Skeletal muscle satellite cell (primary cell): ENCODE measurements at regions not wholly inside any gene's neighbourhood (a gene's known extent, or its start where the extent isn't known, plus 50 kb on each side); places are given as distances from the start of the nearest gene placed in this dataset.

Source experiments
- H3K27me3 ChIP-seq: 2 replicates; pipeline ENCODE4 v1.7.0; 2013; ENCODE audit warnings: low read length; ENCODE audit not compliant: control insufficient read depth, insufficient read depth
- H3K36me3 ChIP-seq: 2 replicates; pipeline ENCODE4 v1.7.0; 2013; ENCODE audit warnings: mild to moderate bottlenecking, control low read depth, low read length; ENCODE audit not compliant: insufficient read depth
- H3K4me1 ChIP-seq: 2 replicates; pipeline ENCODE4 v1.7.0; 2013; ENCODE audit warnings: low read length; ENCODE audit not compliant: control insufficient read depth, insufficient read depth
- H3K4me2 ChIP-seq: 2 replicates; pipeline ENCODE4 v1.7.0; 2013; ENCODE audit warnings: mild to moderate bottlenecking, low read length
- H3K4me3 ChIP-seq: 2 replicates; pipeline ENCODE4 v1.7.0; 2013; ENCODE audit warnings: low read length
- H3K9ac ChIP-seq: 2 replicates; pipeline ENCODE4 v1.7.0; 2013; ENCODE audit warnings: mild to moderate bottlenecking, low read depth, low read length, moderate library complexity
- H3K9me3 ChIP-seq: replicated peaks from 2 replicates; pipeline ENCODE4 v1.7.0; 2013; ENCODE audit warnings: mild to moderate bottlenecking, control low read depth, low read length

GRCh38 chr1:82807563-82807962 is 1006.8 kb downstream of the ADGRL2 start:
- no peak overlapping the region for H3K4me2 ChIP-seq
- H3K4me3 ChIP-seq, result no peak overlapping the region
- no peaks in the 10 kb centered on the region for H3K27me3 ChIP-seq
- H3K36me3 ChIP-seq, result no peaks in the 10 kb centered on the region
- H3K9me3 ChIP-seq, result no peaks in the 10 kb centered on the region
- H3K9ac ChIP-seq, result no peak overlapping the region
- no peaks in the 10 kb centered on the region for H3K4me1 ChIP-seq

- no peak overlapping the region for H3K4me3 ChIP-seq
Observed at GRCh38 chr1:82806133-82806532, 1005.4 kb downstream of the ADGRL2 start.

GRCh38 chr1:82801176-82801575 is 1000.4 kb downstream of the ADGRL2 start:
- Histone ChIP-seq H3K4me3 (no peak overlapping the region), H3K4me2 (no peak overlapping the region), H3K9me3 (no peaks in the 10 kb centered on the region), H3K27me3 (no peaks in the 10 kb centered on the region), H3K4me1 (no peaks in the 10 kb centered on the region), H3K36me3 (no peaks in the 10 kb centered on the region), H3K9ac (no peak overlapping the region)

More at GRCh38 chr1:82806133-82806532, 1005.4 kb downstream of the ADGRL2 start:
- Histone ChIP-seq H3K9me3 (no peaks in the 10 kb centered on the region), H3K36me3 (no peaks in the 10 kb centered on the region), H3K9ac (no peak overlapping the region), H3K4me2 (no peak overlapping the region), H3K27me3 (no peaks in the 10 kb centered on the region), H3K4me1 (no peaks in the 10 kb centered on the region)

- no peak overlapping the region for H3K9ac ChIP-seq
- H3K4me2 ChIP-seq, result no peak overlapping the region
- H3K36me3 ChIP-seq, result no peaks in the 10 kb centered on the region
- no peaks in the 10 kb centered on the region for H3K27me3 ChIP-seq
- no peak overlapping the region for H3K4me3 ChIP-seq
- no peaks in the 10 kb centered on the region for H3K4me1 ChIP-seq
- H3K9me3 ChIP-seq, result no peaks in the 10 kb centered on the region
Observed at GRCh38 chr1:82800721-82801120, 1000.0 kb downstream of the ADGRL2 start.

GRCh38 chr1:82799261-82799660 is 998.5 kb downstream of the ADGRL2 start:
- Histone ChIP-seq H3K9ac (no peak overlapping the region), H3K9me3 (no peaks in the 10 kb centered on the region), H3K27me3 (no peaks in the 10 kb centered on the region), H3K4me1 (no peaks in the 10 kb centered on the region), H3K4me3 (no peak overlapping the region), H3K36me3 (no peaks in the 10 kb centered on the region), H3K4me2 (no peak overlapping the region)

- no peaks in the 10 kb centered on the region for H3K36me3 ChIP-seq
- no peaks in the 10 kb centered on the region for H3K4me1 ChIP-seq
- H3K4me2 ChIP-seq, result no peak overlapping the region
- H3K27me3 ChIP-seq, result no peaks in the 10 kb centered on the region
- H3K4me3 ChIP-seq, result no peak overlapping the region
- H3K9me3 ChIP-seq, result no peaks in the 10 kb centered on the region
- H3K9ac ChIP-seq, result no peak overlapping the region
Observed at GRCh38 chr1:82795508-82796149, 994.9 kb downstream of the ADGRL2 start.

- no peak overlapping the region for H3K9ac ChIP-seq
- no peak overlapping the region for H3K4me3 ChIP-seq
- no peaks in the 10 kb centered on the region for H3K9me3 ChIP-seq
- H3K36me3 ChIP-seq, result no peaks in the 10 kb centered on the region
- no peaks in the 10 kb centered on the region for H3K27me3 ChIP-seq
- H3K4me1 ChIP-seq, result no peaks in the 10 kb centered on the region
- H3K4me2 ChIP-seq, result no peak overlapping the region
Observed at GRCh38 chr1:82792151-82792550, 991.4 kb downstream of the ADGRL2 start.

- Histone ChIP-seq H3K9ac (no peak overlapping the region), H3K4me2 (no peak overlapping the region), H3K36me3 (no peaks in the 10 kb centered on the region), H3K27me3 (no peaks in the 10 kb centered on the region), H3K4me1 (no peaks in the 10 kb centered on the region), H3K4me3 (no peak overlapping the region), H3K9me3 (no peaks in the 10 kb centered on the region)
Observed at GRCh38 chr1:82790556-82790955, 989.8 kb downstream of the ADGRL2 start.

GRCh38 chr1:82788660-82789059 is 987.9 kb downstream of the ADGRL2 start:
- no peaks in the 10 kb centered on the region for H3K9me3 ChIP-seq
- no peak overlapping the region for H3K9ac ChIP-seq
- no peak overlapping the region for H3K4me2 ChIP-seq
- no peaks in the 10 kb centered on the region for H3K4me1 ChIP-seq
- no peak overlapping the region for H3K4me3 ChIP-seq
- H3K27me3 ChIP-seq, result no peaks in the 10 kb centered on the region
- H3K36me3 ChIP-seq, result no peaks in the 10 kb centered on the region

GRCh38 chr1:82788038-82788437 is 987.3 kb downstream of the ADGRL2 start:
- H3K4me2 ChIP-seq, result no peak overlapping the region
- H3K4me3 ChIP-seq, result no peak overlapping the region
- H3K9me3 ChIP-seq, result no peaks in the 10 kb centered on the region
- H3K36me3 ChIP-seq, result no peaks in the 10 kb centered on the region
- no peak overlapping the region for H3K9ac ChIP-seq
- H3K4me1 ChIP-seq, result no peaks in the 10 kb centered on the region
- no peaks in the 10 kb centered on the region for H3K27me3 ChIP-seq

- no peak overlapping the region for H3K4me2 ChIP-seq
- no peak overlapping the region for H3K4me3 ChIP-seq
- no peaks in the 10 kb centered on the region for H3K9me3 ChIP-seq
- no peaks in the 10 kb centered on the region for H3K36me3 ChIP-seq
- no peaks in the 10 kb centered on the region for H3K27me3 ChIP-seq
- H3K9ac ChIP-seq, result no peak overlapping the region
- H3K4me1 ChIP-seq, result no peaks in the 10 kb centered on the region
Observed at GRCh38 chr1:82786883-82787282, 986.1 kb downstream of the ADGRL2 start.

GRCh38 chr1:82785268-82785790 is 984.6 kb downstream of the ADGRL2 start:
- H3K36me3 ChIP-seq, result no peaks in the 10 kb centered on the region
- H3K9ac ChIP-seq, result no peak overlapping the region
- no peaks in the 10 kb centered on the region for H3K4me1 ChIP-seq
- H3K4me2 ChIP-seq, result no peak overlapping the region
- H3K27me3 ChIP-seq, result no peaks in the 10 kb centered on the region
- H3K9me3 ChIP-seq, result no peaks in the 10 kb centered on the region
- no peak overlapping the region for H3K4me3 ChIP-seq
